ENCODE measurements at regions not wholly inside any gene's neighbourhood (a gene's known extent, or its start where the extent isn't known, plus 50 kb on each side); places are given as distances from the start of the nearest gene placed in this dataset.

- TF ChIP-seq ELF4 (IDR thresholded peaks at IDR 0.05) (no peak), FOXM1 (IDR thresholded peaks at IDR 0.05; ENCODE audit: borderline replicate concordance) (no peak), BHLHE40 (IDR thresholded peaks at IDR 0.05; ENCODE audit: borderline replicate concordance) (no peak), NFRKB (IDR thresholded peaks at IDR 0.05) (no peak), PKNOX1 (IDR thresholded peaks at IDR 0.05) (no peak), TARDBP (IDR thresholded peaks at IDR 0.05) (no peak), FOXK2 (IDR thresholded peaks at IDR 0.05) (no peak), CTBP1 (IDR thresholded peaks at IDR 0.05; ENCODE audit: borderline replicate concordance) (no peak), SUZ12 (IDR thresholded peaks at IDR 0.05) (no peak), ARNT (IDR thresholded peaks at IDR 0.05) (no peak)
These were observed 246.9 kb downstream of the LNPK start for GRCh38 chr2:175755169-175755568.
